D721Med (cell line): ENCODE measurements at regions not wholly inside any gene's neighbourhood (a gene's known extent, or its start where the extent isn't known, plus 50 kb on each side); places are given as distances from the start of the nearest gene placed in this dataset.

Experiments
- DNase-seq: peaks from one replicate; pipeline ENCODE4 v3.0.0; 2011; ENCODE audit warnings: low spot score; ENCODE audit not compliant: insufficient read length
- FAIRE-seq: peaks from 2 replicates; lab custom pipeline; 2011; peaks lifted over from hg19 to GRCh38; lab: Jason Lieb, UNC
- CTCF ChIP-seq: IDR thresholded peaks from 2 replicates; pipeline ENCODE4 v1.5.1; 2012; ENCODE audit warnings: mild to moderate bottlenecking, control low read depth; ENCODE audit not compliant: insufficient read depth; ENCODE audit errors: missing control alignments

GRCh38 chr5:27308153-27308552, 269.8 kb upstream of the CDH9 start:
- DNase-seq = no peak
- no peak for TF ChIP-seq CTCF
- FAIRE-seq = no peak

GRCh38 chr5:27290172-27290571, 251.8 kb upstream of the CDH9 start:
- DNase-seq (no peak), FAIRE-seq (no peak)
- no peak for TF ChIP-seq CTCF

GRCh38 chr5:27276119-27276518, 237.7 kb upstream of the CDH9 start:
- no peak for TF ChIP-seq CTCF
- DNase-seq (no peak), FAIRE-seq (no peak)

- no peak for TF ChIP-seq CTCF
- FAIRE-seq = no peak
- DNase-seq = no peak
Observed at GRCh38 chr5:27275345-27275744, 237.0 kb upstream of the CDH9 start.

GRCh38 chr5:27269766-27270165, 231.4 kb upstream of the CDH9 start:
- FAIRE-seq (no peak), DNase-seq (no peak)
- no peak for TF ChIP-seq CTCF

- FAIRE-seq (no peak), DNase-seq (no peak)
- TF ChIP-seq CTCF = no peak
Observed at GRCh38 chr5:27267209-27267824, 228.9 kb upstream of the CDH9 start.

GRCh38 chr5:27266184-27266583, 227.8 kb upstream of the CDH9 start:
- TF ChIP-seq CTCF = no peak
- FAIRE-seq (no peak), DNase-seq (no peak)
